ENCODE measurements at regions not wholly inside any gene's neighbourhood (a gene's known extent, or its start where the extent isn't known, plus 50 kb on each side); places are given as distances from the start of the nearest gene placed in this dataset.

GRCh38 chr2:67267241-67267640 lies 129.9 kb upstream of the ETAA1 start:
- intact Hi-C loops (cut with micrococcal nuclease): no loop called here
- Mint-ChIP-seq H3K9me3 (peaks cover 0 to 2% of the 10 kb centered on the region in 2 donors), H3K4me3 (no peak overlapping the region), H3K4me1 (no peaks in the 10 kb centered on the region), H3K36me3 (no peaks in the 10 kb centered on the region), H3K27ac (no peak overlapping the region), H3K27me3 (ENCODE audit: low read depth in 2 of 2) (peaks cover 10 to 15% of the 10 kb centered on the region in 2 donors)
- no peaks in the 10 kb centered on the region for H3K27me3 ChIP-seq (ENCODE audit: control insufficient read depth, insufficient read depth, low read length)
- H3K4me3 ChIP-seq (ENCODE audit: low read length): no peak overlapping the region
- no peak overlapping the region for H3K27ac ChIP-seq (ENCODE audit: low read length)
- no peak for TF ChIP-seq CTCF (IDR thresholded peaks at IDR 0.05)
- no peak for ATAC-seq
- no peak for DNase-seq
- no peaks in the 10 kb centered on the region for H3K4me1 ChIP-seq (ENCODE audit: control insufficient read depth, insufficient read depth, low read length)
- 91% methylated on average over 4 of the region's 5 CpGs for WGBS (ENCODE audit: insufficient coverage)
- no peaks in the 10 kb centered on the region for H3K9me3 ChIP-seq (ENCODE audit: control insufficient read depth, insufficient read depth, low read length)
- no peaks in the 10 kb centered on the region for H3K36me3 ChIP-seq (ENCODE audit: control insufficient read depth, insufficient read depth, low read length)

GRCh38 chr2:67268797-67269196 lies 128.3 kb upstream of the ETAA1 start:
- DNase-seq (no peak), ATAC-seq (no peak)
- no peak overlapping the region for H3K4me3 ChIP-seq (ENCODE audit: low read length)
- H3K36me3 Mint-ChIP-seq: no peaks in the 10 kb centered on the region
- H3K9me3 ChIP-seq (ENCODE audit: control insufficient read depth, insufficient read depth, low read length): no peaks in the 10 kb centered on the region
- no peaks in the 10 kb centered on the region for H3K9me3 Mint-ChIP-seq
- H3K27ac Mint-ChIP-seq: no peak overlapping the region
- intact Hi-C loops (cut with micrococcal nuclease): no loop called here
- no peaks in the 10 kb centered on the region for H3K27me3 ChIP-seq (ENCODE audit: control insufficient read depth, insufficient read depth, low read length)
- H3K27me3 Mint-ChIP-seq (ENCODE audit: low read depth in 2 of 2): peaks cover 8 to 10% of the 10 kb centered on the region in 2 donors
- H3K27ac ChIP-seq (ENCODE audit: low read length): no peak overlapping the region
- no peaks in the 10 kb centered on the region for H3K4me1 ChIP-seq (ENCODE audit: control insufficient read depth, insufficient read depth, low read length)
- WGBS (ENCODE audit: insufficient coverage): 100% methylated on average over 2 of the region's 2 CpGs
- no peak for TF ChIP-seq CTCF (IDR thresholded peaks at IDR 0.05)
- no peaks in the 10 kb centered on the region for H3K4me1 Mint-ChIP-seq
- H3K4me3 Mint-ChIP-seq: no peak overlapping the region
- H3K36me3 ChIP-seq (ENCODE audit: control insufficient read depth, insufficient read depth, low read length): no peaks in the 10 kb centered on the region

- Histone ChIP-seq H3K4me1 (ENCODE audit: control insufficient read depth, insufficient read depth, low read length) (no peaks in the 10 kb centered on the region), H3K27me3 (ENCODE audit: control insufficient read depth, insufficient read depth, low read length) (no peaks in the 10 kb centered on the region), H3K9me3 (ENCODE audit: control insufficient read depth, insufficient read depth, low read length) (no peaks in the 10 kb centered on the region), H3K36me3 (ENCODE audit: control insufficient read depth, insufficient read depth, low read length) (no peaks in the 10 kb centered on the region), H3K27ac (ENCODE audit: low read length) (no peak overlapping the region), H3K4me3 (ENCODE audit: low read length) (no peak overlapping the region)
- no peaks in the 10 kb centered on the region for H3K4me1 Mint-ChIP-seq
- no peak for TF ChIP-seq CTCF (IDR thresholded peaks at IDR 0.05)
- no peak for DNase-seq
- no peaks in the 10 kb centered on the region for H3K36me3 Mint-ChIP-seq
- no peaks in the 10 kb centered on the region for H3K9me3 Mint-ChIP-seq
- no peak overlapping the region for H3K4me3 Mint-ChIP-seq
- H3K27me3 Mint-ChIP-seq (ENCODE audit: low read depth in 2 of 2): peaks cover 7 to 9% of the 10 kb centered on the region in 2 donors
- intact Hi-C loops (cut with micrococcal nuclease): no loop called here
- ATAC-seq: no peak
- WGBS (ENCODE audit: insufficient coverage): 89% methylated on average over 2 of the region's 4 CpGs
- H3K27ac Mint-ChIP-seq: no peak overlapping the region
These were observed 124.9 kb upstream of the ETAA1 start for GRCh38 chr2:67272195-67272594.

- Mint-ChIP-seq H3K27me3 (ENCODE audit: low read depth in 2 of 2) (peaks cover 3 to 21% of the 10 kb centered on the region in 2 donors), H3K4me3 (no peak overlapping the region), H3K4me1 (no peaks in the 10 kb centered on the region), H3K36me3 (no peaks in the 10 kb centered on the region), H3K27ac (no peak overlapping the region), H3K9me3 (no peaks in the 10 kb centered on the region)
- H3K4me3 ChIP-seq (ENCODE audit: low read length): no peak overlapping the region
- no peak overlapping the region for H3K27ac ChIP-seq (ENCODE audit: low read length)
- DNase-seq (no peak), ATAC-seq (no peak)
- TF ChIP-seq CTCF (IDR thresholded peaks at IDR 0.05): no peak
- H3K27me3 ChIP-seq (ENCODE audit: control insufficient read depth, insufficient read depth, low read length): no peaks in the 10 kb centered on the region
- intact Hi-C loops (cut with micrococcal nuclease): no loop called here
- 89% methylated on average over 7 of the region's 7 CpGs for WGBS (ENCODE audit: insufficient coverage)
- no peaks in the 10 kb centered on the region for H3K9me3 ChIP-seq (ENCODE audit: control insufficient read depth, insufficient read depth, low read length)
- H3K4me1 ChIP-seq (ENCODE audit: control insufficient read depth, insufficient read depth, low read length): no peaks in the 10 kb centered on the region
- H3K36me3 ChIP-seq (ENCODE audit: control insufficient read depth, insufficient read depth, low read length): no peaks in the 10 kb centered on the region
These were observed 119.7 kb upstream of the ETAA1 start for GRCh38 chr2:67277450-67277849.

All from natural killer cell (primary cell).